IPS-18c (cell line): ENCODE measurements at regions not wholly inside any gene's neighbourhood (a gene's known extent, or its start where the extent isn't known, plus 50 kb on each side); places are given as distances from the start of the nearest gene placed in this dataset.

Experiments
- H3K4me3 ChIP-seq: 2 replicates; pipeline ENCODE4 v1.7.0; 2013; ENCODE audit warnings: low read depth, mild to moderate bottlenecking, low read length, moderate library complexity; ENCODE audit not compliant: insufficient read depth
- H3K9me3 ChIP-seq: one replicate; pipeline ENCODE4 v1.6.1; 2013; ENCODE audit warnings: mild to moderate bottlenecking, low read length, moderate library complexity; ENCODE audit not compliant: control insufficient read depth, insufficient read depth

GRCh38 chr10:131437556-131438475 is 126.3 kb upstream of the TCERG1L start:
- H3K4me3 ChIP-seq, result no peak overlapping the region
- H3K9me3 ChIP-seq, result peaks cover 14% of the 10 kb centered on the region

DNA sequence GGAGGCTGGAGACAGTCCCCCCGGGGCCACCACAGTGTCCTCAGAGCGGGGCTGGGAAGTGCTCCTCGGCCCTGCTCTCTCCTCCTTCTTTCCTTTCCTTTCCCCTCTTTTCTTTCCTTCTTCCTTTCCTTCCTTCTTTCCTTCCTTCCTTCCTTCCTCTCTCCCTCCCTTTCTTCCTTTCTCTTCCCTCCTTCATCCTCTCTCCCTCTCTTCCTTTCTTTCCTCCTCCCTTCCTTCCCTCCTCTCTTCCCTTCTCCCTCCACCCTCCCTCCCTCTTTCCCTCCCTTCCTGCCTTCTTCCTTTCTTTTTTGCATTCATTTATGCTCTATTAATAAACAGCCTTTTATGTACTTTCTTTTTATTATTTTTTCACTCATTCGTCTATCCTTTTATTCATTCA is 127.1 kb upstream of the TCERG1L start:
- Histone ChIP-seq H3K9me3 (peaks cover 17% of the 10 kb centered on the region), H3K4me3 (no peak overlapping the region)

DNA sequence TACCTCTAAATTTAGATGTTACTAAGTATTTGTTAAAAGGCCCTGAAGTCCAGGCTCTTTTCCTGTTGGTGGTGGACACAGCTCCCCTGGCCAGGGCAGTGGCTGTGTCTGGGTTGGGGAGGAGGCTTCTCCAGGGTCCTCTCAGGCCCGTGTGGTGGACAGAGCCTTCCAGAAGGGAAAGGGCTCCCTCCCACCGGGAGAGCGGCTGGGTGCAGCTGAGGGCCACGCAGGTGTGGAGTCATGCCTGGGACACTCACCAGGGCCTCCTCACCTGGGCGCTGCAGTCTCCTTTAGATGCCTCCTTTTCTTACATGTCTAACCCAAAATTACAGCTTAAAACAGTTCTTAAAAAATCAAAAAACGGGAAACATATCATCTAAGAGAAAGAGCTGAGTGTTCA is 128.2 kb upstream of the TCERG1L start:
- H3K4me3 ChIP-seq, result no peak overlapping the region
- H3K9me3 ChIP-seq, result peaks cover 14% of the 10 kb centered on the region

DNA sequence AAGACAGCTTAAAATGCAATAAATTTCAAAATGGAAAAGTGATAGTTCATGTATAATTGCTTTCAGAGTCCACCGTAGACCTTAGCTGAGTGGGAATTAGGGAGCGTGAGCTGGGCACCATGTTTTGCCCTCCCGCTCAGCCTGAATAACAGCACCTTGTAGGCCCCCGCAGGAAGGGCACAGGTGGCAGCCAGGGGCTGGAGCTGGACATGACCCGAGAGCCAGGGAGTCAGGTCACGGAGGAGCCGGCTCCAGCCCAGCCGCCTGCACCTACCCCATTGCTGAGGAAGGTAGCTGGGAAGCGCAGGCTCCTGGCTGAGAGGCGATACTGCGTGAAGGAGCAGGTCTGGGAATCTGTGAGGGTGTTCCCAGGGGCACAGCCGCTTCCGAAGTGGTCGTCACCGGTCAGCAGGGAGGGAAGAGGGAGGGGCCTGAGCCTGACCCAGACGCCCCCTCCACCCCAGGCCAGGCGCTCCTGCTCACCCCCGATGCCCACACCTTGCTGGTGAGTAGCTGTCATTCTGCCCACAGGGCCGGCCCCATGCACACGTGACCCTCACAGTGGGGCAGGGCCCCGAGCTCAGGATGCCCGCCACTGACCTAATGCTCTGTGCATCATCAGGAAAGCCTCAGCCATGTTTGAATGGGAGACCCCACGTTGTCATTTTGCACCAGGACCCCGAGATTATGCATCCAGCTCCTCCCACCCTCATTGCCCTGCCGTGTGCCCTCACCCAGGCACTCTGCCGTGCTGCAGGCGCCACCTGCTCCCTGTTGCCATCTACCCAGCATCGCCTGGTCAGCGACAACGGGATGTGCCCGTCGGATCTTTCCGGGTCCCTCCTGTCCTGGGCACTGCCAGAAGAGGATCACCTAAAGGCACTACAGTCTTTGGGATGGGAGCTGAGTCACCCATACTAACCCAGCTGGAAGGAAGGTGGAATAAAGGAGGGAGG is 129.2 kb upstream of the TCERG1L start:
- peaks cover 14% of the 10 kb centered on the region for H3K9me3 ChIP-seq
- no peak overlapping the region for H3K4me3 ChIP-seq

GRCh38 chr10:131442271-131442670 is 130.8 kb upstream of the TCERG1L start:
- Histone ChIP-seq H3K4me3 (no peak overlapping the region), H3K9me3 (peaks cover 14% of the 10 kb centered on the region)

GRCh38 chr10:131444286-131444685 is 132.8 kb upstream of the TCERG1L start:
- Histone ChIP-seq H3K4me3 (no peak overlapping the region), H3K9me3 (peaks cover 14% of the 10 kb centered on the region)

GRCh38 chr10:131444862-131445461 is 133.4 kb upstream of the TCERG1L start:
- Histone ChIP-seq H3K9me3 (peaks cover 14% of the 10 kb centered on the region), H3K4me3 (no peak overlapping the region)

DNA sequence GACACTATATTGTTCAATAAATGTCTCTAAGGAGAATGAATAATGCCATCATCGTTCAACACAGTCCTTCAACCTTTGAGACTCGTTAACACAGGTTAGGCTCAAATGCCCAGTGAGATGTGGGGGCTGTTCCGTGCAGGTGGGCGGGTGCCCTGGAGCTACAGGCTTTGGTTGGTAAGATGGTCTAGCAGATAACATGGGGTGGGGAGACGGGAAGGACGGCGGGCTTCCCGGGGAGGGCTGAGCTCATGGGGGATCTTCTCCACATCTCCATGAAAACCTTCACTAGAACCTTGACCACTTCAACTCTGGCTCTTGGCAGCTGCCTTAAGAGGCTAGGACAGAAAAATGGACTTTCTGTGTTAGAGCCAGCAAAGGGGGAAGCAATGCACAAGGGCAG is 134.1 kb upstream of the TCERG1L start:
- Histone ChIP-seq H3K4me3 (no peak overlapping the region), H3K9me3 (peaks cover 14% of the 10 kb centered on the region)

- Histone ChIP-seq H3K4me3 (no peak overlapping the region; the same call in 1 of the 2 replicates), H3K9me3 (peaks cover 13% of the 10 kb centered on the region)
Observed at GRCh38 chr10:131446171-131446570, 134.7 kb upstream of the TCERG1L start.

DNA sequence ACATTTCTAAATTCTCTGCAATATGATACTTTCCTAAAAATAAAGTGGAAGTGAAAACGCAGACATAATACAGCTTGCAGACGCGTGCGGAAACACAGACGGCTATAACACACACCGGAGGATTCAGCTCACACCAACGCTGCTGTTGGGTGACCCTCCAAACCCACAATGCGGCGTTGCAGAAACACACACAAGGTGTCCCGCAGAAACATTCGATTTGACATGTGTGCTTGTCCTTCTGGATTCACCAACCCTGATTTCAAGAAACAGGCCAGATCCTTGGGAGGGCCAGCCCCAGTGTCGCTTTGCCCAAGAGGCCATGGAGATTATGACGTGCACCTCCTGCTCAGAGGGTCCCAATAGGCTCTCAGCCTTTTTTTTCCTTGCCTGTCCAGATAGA is 136.7 kb upstream of the TCERG1L start:
- peaks cover 10% of the 10 kb centered on the region for H3K9me3 ChIP-seq
- no peak overlapping the region for H3K4me3 ChIP-seq

- Histone ChIP-seq H3K4me3 (no peak overlapping the region), H3K9me3 (peaks cover 9% of the 10 kb centered on the region)
Observed at GRCh38 chr10:131448883-131449282, 137.4 kb upstream of the TCERG1L start.

DNA sequence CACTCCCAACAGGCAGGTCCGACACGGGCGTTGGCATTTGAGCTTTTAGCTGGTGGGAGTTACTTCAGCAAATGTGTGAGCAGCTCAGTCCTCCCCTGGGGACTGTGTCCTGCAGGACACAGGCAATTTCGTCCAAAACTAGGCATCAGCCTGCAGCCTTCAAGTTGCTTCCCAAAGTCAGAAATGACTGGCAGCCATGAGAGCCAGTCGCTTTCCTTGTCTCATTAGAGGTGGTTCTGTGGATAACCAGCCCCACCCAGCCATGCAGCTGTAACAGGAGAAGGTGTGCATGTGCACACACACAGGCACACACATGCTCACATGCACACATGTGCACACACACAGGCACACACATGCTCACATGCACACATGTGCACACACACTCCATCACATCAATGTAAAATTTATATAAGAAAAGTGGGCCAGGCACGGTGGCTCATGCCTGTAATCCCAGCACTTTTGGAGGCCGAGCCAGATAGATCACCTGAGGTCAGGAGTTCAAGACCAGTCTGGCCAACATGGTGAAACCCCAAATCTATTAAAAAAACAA is 138.8 kb upstream of the TCERG1L start:
- Histone ChIP-seq H3K4me3 (no peak overlapping the region), H3K9me3 (peaks cover 9% of the 10 kb centered on the region)

DNA sequence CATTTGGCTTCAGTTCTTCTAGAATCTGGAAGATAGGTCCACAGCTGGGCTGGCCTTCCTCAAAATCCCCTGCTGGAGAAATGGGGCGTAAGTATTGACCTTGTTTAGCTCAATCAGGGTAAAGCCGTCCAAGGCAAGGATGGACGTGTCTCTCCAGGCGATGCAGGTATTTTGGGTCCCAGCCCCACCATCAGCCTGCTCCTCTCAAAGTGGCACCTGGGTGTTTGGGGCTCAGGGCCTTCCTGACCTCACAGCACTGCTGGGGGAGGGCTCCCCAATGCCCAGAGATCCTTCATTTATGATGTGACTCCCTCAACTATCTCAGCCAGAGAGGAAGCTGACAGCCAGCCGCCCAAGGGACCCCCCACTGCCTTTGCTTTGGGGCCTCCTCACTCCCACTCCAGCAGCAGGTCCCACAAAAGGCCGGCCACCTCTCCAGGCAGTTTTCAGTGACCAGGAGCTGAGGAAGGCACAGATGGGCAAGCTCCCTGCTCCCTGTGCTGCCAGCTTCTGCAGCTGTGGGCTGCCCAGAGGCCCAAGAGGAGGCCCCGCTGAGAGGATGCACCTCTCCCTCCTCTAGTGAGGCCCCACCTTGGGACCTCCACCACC is 140.0 kb upstream of the TCERG1L start:
- Histone ChIP-seq H3K4me3 (no peak overlapping the region), H3K9me3 (peaks cover 9% of the 10 kb centered on the region)

GRCh38 chr10:131452926-131453720 is 141.6 kb upstream of the TCERG1L start:
- Histone ChIP-seq H3K4me3 (peak overlapping the region; percentile 43), H3K9me3 (peaks cover 9% of the 10 kb centered on the region)

DNA sequence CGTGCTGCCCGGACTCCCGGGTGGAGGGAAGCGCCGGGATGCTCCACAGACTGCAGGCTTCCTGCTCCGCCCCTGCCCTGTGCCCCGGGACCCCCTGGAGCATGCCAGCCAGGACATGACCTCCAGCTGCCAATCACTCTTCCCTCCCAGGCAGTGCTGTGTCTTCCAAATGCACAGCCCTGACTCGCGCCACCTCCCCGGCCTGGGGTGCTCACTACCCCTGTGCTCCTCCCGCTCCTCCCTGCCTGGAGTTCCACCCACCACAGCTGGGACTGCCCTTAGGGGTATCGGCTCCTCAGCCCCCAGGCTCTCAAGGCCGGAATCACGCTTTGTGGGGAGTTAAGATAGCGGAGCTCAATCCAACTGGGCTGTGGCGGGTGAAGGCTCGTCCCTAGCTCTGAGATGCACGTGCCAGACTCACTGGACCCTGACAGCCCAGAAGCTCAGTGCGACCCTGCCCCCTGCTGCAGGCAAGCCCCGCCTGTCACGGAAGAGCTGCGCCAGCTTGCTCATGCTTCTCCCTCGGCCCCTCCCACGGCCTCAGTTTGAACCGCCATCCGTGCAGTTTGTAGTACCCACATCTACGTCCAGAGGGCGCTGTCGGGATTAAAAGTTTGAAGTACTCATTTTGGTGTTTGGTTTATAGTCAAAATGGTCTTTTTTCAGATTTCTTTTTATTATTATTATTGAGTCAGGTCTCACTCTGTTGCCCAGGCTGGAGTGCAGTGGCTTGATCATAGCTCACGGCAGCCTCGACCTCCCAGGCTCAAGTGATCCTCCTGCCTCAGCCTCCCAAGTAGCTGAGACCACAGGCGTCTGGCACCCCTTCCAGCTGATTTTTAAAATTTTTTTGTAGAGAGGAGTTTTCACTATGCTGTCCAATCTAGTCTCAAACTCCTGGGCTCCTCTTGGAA is 142.5 kb upstream of the TCERG1L start:
- H3K9me3 ChIP-seq, result peaks cover 8% of the 10 kb centered on the region
- peak overlapping the region; percentile 43; the same call in 1 of the 2 replicates for H3K4me3 ChIP-seq
